Endothelial cell of umbilical vein (primary cell): ENCODE measurements at regions not wholly inside any gene's neighbourhood (a gene's known extent, or its start where the extent isn't known, plus 50 kb on each side); places are given as distances from the start of the nearest gene placed in this dataset.

Experiments used
- CTCF ChIP-seq, 2 donors: IDR thresholded peaks; 1 replicate in 1 of 2; 2 replicates in 1 of 2; pipeline ENCODE4 v1.5.1; 2011; ENCODE audit warnings: low read length in 2 of 2, mild to moderate bottlenecking in 2 of 2, moderate library complexity in 2 of 2, control low read depth in 1 of 2, inconsistent platforms in 1 of 2, low read depth in 1 of 2; ENCODE audit not compliant: insufficient read depth in 1 of 2; ENCODE audit errors: extremely low read depth in 1 of 2
- POLR2A ChIP-seq: IDR thresholded peaks from 2 replicates; pipeline ENCODE4 v1.6.1; 2012; ENCODE audit warnings: low read depth, mild to moderate bottlenecking, control low read depth, low read length
- TF ChIP-seq, protein P1 (sequence below): IDR thresholded peaks from 2 replicates; pipeline ENCODE4 v1.6.1; 2011; ENCODE audit not compliant: insufficient read depth, insufficient read length

GRCh38 chr13:59450229-59450628, 713.5 kb downstream of the DIAPH3 start:
- TF ChIP-seq, protein P1, sequence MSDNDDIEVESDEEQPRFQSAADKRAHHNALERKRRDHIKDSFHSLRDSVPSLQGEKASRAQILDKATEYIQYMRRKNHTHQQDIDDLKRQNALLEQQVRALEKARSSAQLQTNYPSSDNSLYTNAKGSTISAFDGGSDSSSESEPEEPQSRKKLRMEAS: no peak
- no peak for TF ChIP-seq POLR2A
- TF ChIP-seq CTCF (IDR thresholded peaks at IDR 0.05; ENCODE audit: extremely low read depth in 1 of 2, insufficient read depth in 1 of 2, low read depth in 1 of 2, low read length in 2 of 2): no peak
